ENCODE measurements at regions not wholly inside any gene's neighbourhood (a gene's known extent, or its start where the extent isn't known, plus 50 kb on each side); places are given as distances from the start of the nearest gene placed in this dataset.
"Not testable (repeated sequence)": the region's sequence is repeated elsewhere in the genome, so short reads cannot be mapped to it uniquely, and the experiment has no call there.

DNA sequence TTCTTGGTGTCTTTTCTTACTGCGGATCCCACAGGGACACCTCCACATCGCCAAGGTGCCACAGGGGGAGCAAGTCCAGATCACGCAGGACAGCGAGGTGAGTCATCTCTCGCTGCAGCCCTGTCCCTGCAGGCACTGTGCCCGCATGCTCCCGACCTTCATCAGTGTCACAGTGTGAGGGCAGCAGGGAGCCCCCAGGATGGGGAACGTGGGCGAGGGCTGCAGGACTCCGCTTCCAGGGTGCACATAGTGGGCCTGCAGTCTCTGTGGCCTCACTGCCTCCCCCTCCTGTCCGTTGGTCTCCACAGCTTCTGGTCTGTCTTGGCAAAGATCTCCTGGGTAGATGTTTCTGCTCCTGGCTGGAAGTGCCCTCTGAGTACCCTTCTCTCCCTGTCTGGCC, 78.0 kb downstream of the NPIPB11 start:
- TF ChIP-seq, protein P1, sequence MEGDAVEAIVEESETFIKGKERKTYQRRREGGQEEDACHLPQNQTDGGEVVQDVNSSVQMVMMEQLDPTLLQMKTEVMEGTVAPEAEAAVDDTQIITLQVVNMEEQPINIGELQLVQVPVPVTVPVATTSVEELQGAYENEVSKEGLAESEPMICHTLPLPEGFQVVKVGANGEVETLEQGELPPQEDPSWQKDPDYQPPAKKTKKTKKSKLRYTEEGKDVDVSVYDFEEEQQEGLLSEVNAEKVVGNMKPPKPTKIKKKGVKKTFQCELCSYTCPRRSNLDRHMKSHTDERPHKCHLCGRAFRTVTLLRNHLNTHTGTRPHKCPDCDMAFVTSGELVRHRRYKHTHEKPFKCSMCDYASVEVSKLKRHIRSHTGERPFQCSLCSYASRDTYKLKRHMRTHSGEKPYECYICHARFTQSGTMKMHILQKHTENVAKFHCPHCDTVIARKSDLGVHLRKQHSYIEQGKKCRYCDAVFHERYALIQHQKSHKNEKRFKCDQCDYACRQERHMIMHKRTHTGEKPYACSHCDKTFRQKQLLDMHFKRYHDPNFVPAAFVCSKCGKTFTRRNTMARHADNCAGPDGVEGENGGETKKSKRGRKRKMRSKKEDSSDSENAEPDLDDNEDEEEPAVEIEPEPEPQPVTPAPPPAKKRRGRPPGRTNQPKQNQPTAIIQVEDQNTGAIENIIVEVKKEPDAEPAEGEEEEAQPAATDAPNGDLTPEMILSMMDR (IDR thresholded peaks at IDR 0.05 in 4 of 5, conservative IDR thresholded peaks at IDR 0.05 in 1 of 5), result not testable (repeated sequence)
- not testable (repeated sequence) for TF ChIP-seq POLR2A (IDR thresholded peaks at IDR 0.05)

Measured in gastrocnemius medialis (tissue), 4 donors.